ENCODE measurements at regions not wholly inside any gene's neighbourhood (a gene's known extent, or its start where the extent isn't known, plus 50 kb on each side); places are given as distances from the start of the nearest gene placed in this dataset.
"Not testable (repeated sequence)": the region's sequence is repeated elsewhere in the genome, so short reads cannot be mapped to it uniquely, and the experiment has no call there.

- no peak for DNase-seq
Observed at GRCh38 chr2:191476901-191477300, 201.0 kb upstream of the NABP1 start.

DNA sequence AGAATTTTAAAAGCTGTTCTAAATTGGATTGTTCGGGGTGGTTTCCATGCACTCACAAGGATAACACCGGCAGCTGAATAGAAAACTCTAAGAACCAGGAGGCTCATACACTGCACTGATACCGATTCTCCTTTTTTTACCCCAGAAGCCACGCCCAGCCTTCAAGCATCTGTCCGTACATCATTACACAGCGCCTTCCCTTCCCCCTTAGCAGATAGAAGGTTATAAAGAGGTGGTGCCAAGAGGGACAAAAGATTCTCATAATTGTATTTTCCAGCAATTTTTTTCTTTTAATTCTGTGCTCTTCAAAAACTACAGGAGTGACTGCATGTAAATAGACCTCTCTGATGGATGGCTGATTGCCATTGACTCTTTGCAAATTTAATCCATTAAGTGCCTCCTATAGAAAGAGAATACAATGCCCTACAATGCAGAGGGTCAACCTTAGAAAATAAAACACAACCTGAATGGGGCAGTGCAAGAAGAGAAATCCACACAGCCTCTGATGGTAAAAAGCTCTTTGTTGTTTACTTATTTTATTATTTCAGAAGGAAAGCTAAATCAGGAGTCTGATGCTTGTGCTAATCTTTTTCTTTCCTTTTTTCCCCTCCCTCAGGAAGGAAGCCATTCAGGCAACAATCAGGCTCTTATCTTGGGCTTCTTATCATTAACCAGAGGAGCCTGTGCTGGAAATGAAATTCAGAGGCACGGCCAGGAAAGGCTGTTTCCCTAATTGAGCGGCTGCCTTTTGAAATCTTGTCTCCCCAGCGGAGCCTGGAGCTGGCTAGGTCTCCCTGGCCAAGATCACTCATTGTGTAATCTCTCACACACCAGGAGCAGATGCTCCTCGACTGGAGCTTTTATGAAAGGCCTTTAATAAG lies 198.9 kb upstream of the NABP1 start:
- DNase-seq: no peak

- no peak for DNase-seq
Observed at GRCh38 chr2:191479680-191480023, 198.3 kb upstream of the NABP1 start.

- DNase-seq: no peak
Observed at GRCh38 chr2:191481305-191482070, 196.4 kb upstream of the NABP1 start.

DNA sequence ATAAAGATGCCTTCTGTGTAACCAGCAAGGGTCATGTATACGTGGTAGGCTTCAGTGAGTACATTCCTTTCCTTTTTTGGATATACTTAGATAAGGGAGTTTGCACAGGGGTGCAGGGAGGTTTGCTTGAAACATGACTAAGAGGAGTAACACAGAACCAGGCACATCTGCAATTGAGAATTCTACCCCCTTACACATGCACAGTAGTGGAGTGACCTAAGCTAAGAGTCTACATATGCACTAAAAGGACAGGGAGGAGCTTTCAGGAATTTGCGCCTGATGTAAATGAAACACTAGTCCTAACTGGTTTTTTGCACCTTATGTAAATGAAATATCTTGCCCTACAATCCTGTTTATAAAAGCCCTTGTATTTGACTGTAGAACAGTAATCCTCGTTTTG lies 194.8 kb upstream of the NABP1 start:
- no peak for DNase-seq

DNA sequence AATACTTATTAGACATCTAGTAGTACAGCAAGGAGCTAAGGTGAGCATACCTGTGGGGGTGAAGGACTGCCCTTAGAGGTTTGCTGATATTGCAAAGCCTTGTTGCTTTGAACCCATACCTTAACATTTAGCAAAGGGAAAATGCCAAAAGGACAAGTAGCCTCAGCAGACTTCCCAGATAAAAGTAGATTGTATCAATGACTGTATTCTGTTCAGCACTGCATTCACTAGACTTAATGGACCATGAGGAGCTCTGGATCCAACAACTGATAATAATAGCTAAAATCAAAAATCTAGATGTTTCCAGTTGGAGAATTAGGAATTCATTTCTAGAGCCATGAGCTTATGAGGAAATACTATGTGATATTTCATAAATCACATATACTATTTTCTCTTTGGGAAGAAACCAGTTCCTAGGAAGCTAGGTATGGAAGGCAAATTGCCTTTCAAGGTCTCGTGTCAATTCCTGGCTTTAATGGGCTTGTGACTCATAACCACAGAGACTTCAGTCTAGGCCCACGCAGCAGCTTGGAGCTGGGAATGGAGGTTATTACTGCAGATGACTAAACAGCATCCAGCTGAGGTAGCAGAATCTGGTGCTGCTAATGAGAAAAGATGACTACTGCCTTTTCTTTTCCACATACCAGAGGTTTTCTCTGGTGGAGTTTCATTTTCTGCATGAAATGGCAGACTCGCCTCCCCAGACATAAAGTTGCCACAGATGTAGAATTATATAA lies 191.2 kb upstream of the NABP1 start:
- peak in 1 of 2 donors; percentile 1 for DNase-seq

DNA sequence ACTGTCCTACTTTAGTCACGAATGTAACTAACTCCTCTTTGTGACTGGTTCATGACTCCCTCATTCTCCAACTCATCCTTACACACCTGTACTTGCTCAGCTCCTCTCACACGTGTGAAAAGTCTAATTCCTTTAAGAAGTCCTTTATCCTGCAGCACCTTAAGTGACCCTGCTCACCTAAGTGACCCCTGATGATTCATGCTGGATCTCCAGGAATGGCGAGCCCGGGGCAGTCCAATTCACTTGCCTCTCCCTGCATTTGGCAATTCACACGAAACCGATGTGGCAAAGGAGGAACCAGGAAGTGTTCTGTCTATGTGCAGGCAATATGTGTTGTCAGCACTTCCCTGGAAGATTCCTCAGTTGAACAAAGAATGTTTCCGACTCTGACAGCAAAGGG lies 189.8 kb upstream of the NABP1 start:
- no peak for DNase-seq

GRCh38 chr2:191489177-191489576 lies 188.8 kb upstream of the NABP1 start:
- DNase-seq: no peak

GRCh38 chr2:191496838-191497237 lies 181.1 kb upstream of the NABP1 start:
- no peak for DNase-seq

- DNase-seq: no peak
Observed at GRCh38 chr2:191497822-191498221, 180.1 kb upstream of the NABP1 start.

DNA sequence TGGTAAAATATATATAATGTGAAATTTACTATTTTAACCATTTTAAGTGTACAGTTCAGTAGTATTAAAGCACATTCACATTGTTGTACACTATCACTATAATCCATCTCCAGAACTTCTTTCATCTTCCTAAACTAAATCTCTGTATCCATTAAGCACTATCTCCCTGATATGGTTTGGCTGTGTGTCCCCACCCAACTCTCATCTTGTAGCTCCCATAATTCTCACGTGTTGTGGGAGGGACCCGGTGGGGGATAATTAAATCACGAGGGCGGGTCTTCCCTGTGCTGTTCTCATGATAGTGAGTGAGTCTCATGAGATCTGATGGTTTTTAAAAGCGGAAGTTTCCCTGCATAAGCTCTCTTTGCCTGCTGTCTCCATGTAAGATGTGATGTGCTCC lies 178.9 kb upstream of the NABP1 start:
- no peak for DNase-seq

DNA sequence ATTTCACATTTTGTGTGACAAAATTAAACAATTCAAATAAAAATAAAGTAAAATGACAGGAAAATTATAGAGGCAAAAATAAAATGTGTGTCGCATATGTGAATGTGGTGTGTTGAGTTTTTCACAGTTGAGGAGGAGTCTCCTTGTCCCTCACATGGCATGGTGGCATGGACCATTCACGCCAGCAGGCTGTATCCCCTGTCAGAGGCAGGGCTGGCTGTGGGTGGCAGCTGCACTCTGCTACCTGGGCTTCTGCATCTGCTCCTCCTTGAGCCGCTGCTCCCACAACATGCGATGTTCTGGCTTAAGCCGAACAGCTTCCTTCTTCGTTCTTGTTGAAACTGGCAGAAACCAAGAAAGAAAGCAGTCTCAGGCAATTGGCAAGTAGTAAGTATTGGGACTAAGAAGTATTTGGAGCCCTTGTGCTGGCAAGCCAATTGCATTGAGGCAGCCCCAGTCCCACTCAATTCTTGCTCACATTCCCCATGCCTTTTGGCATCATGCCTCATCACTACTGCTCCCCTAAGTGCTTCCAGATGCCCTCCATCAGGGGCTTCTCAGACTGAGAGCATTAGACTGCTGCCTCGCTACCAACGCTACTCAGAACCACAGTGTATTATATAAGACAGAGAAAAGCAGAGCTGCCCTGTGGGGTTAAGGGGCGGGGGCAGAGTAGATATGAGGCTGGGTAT lies 177.9 kb upstream of the NABP1 start:
- DNase-seq: no peak

DNA sequence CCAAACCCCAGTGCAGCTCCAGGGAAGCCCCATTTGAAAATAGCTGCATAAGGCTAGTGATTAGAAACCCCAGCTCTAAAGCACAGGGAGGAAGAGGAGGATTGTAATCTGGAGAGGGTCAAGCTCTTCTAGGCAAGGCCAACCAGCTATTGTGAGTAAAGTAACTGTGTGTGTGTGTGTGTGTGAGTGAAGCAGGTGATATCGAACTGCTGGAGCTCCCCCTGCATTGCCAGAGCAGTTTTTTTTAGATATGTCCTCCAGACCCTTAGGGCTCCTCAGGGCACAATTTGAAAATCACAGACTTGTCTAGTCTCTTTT lies 177.4 kb upstream of the NABP1 start:
- DNase-seq: no peak

GRCh38 chr2:191500884-191501560 lies 176.9 kb upstream of the NABP1 start:
- DNase-seq: no peak

- DNase-seq: no peak
Observed at GRCh38 chr2:191501561-191502168, 176.3 kb upstream of the NABP1 start.

GRCh38 chr2:191506515-191506914 lies 171.4 kb upstream of the NABP1 start:
- no peak for DNase-seq

- not testable (repeated sequence) for DNase-seq
Observed at GRCh38 chr2:191507252-191507853, 170.6 kb upstream of the NABP1 start.

GRCh38 chr2:191508738-191509137 lies 169.2 kb upstream of the NABP1 start:
- DNase-seq: no peak

DNA sequence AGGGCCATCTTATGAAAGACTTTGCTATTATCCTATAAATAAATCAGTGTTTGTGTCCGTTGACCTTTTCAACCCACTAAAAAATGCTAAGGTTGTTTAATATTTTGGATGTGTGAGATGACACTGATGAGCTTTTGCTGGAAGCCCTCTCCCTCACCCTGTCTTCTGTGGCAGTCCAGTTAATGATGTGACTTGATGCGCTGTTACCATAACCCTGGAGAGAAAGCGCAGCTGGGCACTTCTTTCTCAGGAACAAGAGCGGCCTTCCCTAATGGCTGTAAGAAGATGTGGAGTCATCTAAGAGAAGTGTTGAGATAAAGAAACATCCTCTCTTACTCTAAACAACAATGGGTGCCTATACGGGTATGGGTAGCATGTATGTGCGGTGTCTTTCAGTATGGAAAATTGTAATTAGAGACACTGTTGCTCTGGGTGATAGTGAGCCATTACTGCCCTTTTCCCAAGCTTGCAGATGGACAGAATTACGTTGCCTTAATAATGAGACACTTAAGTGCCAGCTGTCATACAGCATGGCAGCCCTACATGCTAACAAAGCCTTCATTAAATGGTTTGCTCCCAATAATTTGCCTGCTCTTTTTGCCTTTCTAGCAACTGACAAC lies 165.6 kb upstream of the NABP1 start:
- DNase-seq: no peak

GRCh38 chr2:191512874-191513273 lies 165.1 kb upstream of the NABP1 start:
- no peak for DNase-seq

DNA sequence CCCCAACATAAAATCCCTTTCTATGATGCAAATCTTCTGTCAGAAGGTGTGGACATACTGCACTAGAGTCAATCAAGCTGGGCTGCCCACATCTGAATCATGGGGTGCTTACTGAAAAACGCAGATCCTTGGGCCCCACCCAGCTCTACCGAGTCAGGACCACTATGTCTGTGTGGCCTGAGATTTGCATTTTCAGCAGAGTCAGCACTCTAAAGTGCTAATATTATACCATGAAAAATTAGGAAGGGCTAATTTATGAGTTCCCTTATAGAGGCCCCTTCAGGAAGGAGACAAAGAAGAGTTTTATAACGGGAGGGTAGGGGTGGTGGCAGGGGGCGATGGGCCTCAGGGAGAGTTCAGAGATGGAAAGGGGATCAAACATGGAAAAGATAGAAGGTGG lies 163.3 kb upstream of the NABP1 start:
- no peak for DNase-seq
